ENCODE measurements at regions not wholly inside any gene's neighbourhood (a gene's known extent, or its start where the extent isn't known, plus 50 kb on each side); places are given as distances from the start of the nearest gene placed in this dataset.

DNA sequence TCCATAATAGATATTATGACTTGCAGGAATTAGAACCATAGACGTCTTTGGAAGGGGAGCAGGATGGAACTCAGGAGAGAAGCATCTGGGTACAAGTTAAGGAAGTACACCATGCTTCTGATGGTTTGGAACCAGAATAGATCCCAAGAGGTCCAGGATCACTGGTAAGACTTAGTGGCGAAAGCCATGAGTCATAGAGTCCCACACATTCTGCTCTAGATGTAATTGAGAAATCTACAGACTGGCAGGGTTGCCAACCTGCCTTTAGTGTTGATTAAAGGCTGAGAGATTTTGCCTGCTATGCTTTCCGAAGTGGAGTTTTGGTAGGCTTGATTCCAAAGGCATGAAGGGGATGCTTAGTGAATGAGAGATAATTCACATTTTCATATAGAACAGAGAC lies 57.1 kb upstream of the C1orf87 start:
- DNase-seq (ENCODE audit: extremely low spot score) = no peak
- TF ChIP-seq, protein P1, sequence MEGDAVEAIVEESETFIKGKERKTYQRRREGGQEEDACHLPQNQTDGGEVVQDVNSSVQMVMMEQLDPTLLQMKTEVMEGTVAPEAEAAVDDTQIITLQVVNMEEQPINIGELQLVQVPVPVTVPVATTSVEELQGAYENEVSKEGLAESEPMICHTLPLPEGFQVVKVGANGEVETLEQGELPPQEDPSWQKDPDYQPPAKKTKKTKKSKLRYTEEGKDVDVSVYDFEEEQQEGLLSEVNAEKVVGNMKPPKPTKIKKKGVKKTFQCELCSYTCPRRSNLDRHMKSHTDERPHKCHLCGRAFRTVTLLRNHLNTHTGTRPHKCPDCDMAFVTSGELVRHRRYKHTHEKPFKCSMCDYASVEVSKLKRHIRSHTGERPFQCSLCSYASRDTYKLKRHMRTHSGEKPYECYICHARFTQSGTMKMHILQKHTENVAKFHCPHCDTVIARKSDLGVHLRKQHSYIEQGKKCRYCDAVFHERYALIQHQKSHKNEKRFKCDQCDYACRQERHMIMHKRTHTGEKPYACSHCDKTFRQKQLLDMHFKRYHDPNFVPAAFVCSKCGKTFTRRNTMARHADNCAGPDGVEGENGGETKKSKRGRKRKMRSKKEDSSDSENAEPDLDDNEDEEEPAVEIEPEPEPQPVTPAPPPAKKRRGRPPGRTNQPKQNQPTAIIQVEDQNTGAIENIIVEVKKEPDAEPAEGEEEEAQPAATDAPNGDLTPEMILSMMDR (IDR thresholded peaks at IDR 0.05; ENCODE audit: control extremely low read depth, extremely low read depth, low read depth, missing control alignments) = no peak
- ChIA-PET POLR2A (no interaction called here), CTCF (interaction anchor here (2.1 kb wide), 1 partner anchor 10 kb away, joined by 6 read pairs; no protein-coding TSS in a partner anchor)

- CTCF ChIA-PET = interaction anchor here (1.0 to 2.1 kb wide), 4 partner anchors 9 to 23 kb away, joined by 3 to 6 read pairs (median 3); no protein-coding TSS in a partner anchor
- POLR2A ChIA-PET = no interaction called here
- TF ChIP-seq, protein P1 (IDR thresholded peaks at IDR 0.05; ENCODE audit: control extremely low read depth, extremely low read depth, low read depth, missing control alignments) = no peak
- DNase-seq (ENCODE audit: extremely low spot score) = no peak
Observed at GRCh38 chr1:60129911-60130310, 56.3 kb upstream of the C1orf87 start.

GRCh38 chr1:60126723-60127122 lies 53.2 kb upstream of the C1orf87 start:
- TF ChIP-seq, protein P1 (IDR thresholded peaks at IDR 0.05; ENCODE audit: control extremely low read depth, extremely low read depth, low read depth, missing control alignments) = no peak
- DNase-seq (ENCODE audit: extremely low spot score) = no peak
- CTCF ChIA-PET = no interaction called here
- POLR2A ChIA-PET = no interaction called here
